Right lobe of liver (tissue), 4 donors: ENCODE measurements at regions not wholly inside any gene's neighbourhood (a gene's known extent, or its start where the extent isn't known, plus 50 kb on each side); places are given as distances from the start of the nearest gene placed in this dataset.

Experiments used
- POLR2A ChIP-seq: fragments of 450-650 bp; IDR thresholded peaks from one replicate; pipeline ENCODE4 v1.6.1; 2017; ENCODE audit warnings: antibody characterized with exemption, mild to moderate bottlenecking
- TF ChIP-seq, protein P1 (sequence below), 4 donors: fragments of 200-600 bp in 3 of 4; fragments of 450-650 bp in 1 of 4; IDR thresholded peaks; one replicate each; pipeline versions ENCODE4 v1.5.1 to v1.8.0; 2016 to 2022; ENCODE audit warnings: antibody characterized with exemption in 4 of 4, mild to moderate bottlenecking in 2 of 4
- donor health status: DM: no; HTN: no; CAD: no.
- donor health status: DM: no; HTN: no; CAD: no.
- donor health status: DM: no; HTN: yes; CAD: no.

DNA sequence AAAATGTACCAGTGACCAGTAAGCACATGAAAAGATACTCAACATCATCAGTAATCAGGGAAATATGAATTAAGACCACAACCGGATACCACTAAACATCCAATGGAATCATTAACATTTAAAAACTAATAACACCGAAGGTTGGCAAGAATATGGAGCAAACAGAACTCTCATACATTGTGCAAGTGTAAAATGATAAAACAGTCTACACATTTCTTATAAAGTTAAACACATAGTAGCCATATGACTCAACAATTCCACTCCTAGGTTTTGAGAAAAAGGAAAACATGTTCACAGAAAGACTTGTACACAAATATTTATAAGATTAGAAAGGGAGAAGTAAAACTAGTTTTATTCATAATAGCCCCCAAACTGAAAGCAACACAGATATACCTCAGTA lies 60.3 kb upstream of the SLCO2A1 start:
- TF ChIP-seq, protein P1, sequence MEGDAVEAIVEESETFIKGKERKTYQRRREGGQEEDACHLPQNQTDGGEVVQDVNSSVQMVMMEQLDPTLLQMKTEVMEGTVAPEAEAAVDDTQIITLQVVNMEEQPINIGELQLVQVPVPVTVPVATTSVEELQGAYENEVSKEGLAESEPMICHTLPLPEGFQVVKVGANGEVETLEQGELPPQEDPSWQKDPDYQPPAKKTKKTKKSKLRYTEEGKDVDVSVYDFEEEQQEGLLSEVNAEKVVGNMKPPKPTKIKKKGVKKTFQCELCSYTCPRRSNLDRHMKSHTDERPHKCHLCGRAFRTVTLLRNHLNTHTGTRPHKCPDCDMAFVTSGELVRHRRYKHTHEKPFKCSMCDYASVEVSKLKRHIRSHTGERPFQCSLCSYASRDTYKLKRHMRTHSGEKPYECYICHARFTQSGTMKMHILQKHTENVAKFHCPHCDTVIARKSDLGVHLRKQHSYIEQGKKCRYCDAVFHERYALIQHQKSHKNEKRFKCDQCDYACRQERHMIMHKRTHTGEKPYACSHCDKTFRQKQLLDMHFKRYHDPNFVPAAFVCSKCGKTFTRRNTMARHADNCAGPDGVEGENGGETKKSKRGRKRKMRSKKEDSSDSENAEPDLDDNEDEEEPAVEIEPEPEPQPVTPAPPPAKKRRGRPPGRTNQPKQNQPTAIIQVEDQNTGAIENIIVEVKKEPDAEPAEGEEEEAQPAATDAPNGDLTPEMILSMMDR (IDR thresholded peaks at IDR 0.05), result no peak
- TF ChIP-seq POLR2A, result no peak
